ENCODE measurements at regions not wholly inside any gene's neighbourhood (a gene's known extent, or its start where the extent isn't known, plus 50 kb on each side); places are given as distances from the start of the nearest gene placed in this dataset.

- TF ChIP-seq CTCF (conservative IDR thresholded peaks at IDR 0.05), result no peak
- TF ChIP-seq EZH2 (IDR thresholded peaks at IDR 0.05; ENCODE audit: low read depth), result no peak
Measured at GRCh38 chr14:61147381-61147821, 133.7 kb downstream of the TMEM30B start.
